HG03469 (cell line): ENCODE measurements at regions not wholly inside any gene's neighbourhood (a gene's known extent, or its start where the extent isn't known, plus 50 kb on each side); places are given as distances from the start of the nearest gene placed in this dataset.

ENCODE experiments used
- ATAC-seq: cut with Tn5 transposase; IDR thresholded peaks from one replicate; pipeline ENCODE4 v1.9.1; 2021; ENCODE audit warnings: mild to moderate bottlenecking, moderate library complexity, moderate number of reproducible peaks; ENCODE audit not compliant: unreplicated experiment

- peak; percentile 55 for ATAC-seq
These were observed 113.3 kb upstream of the ATP2B1 start for GRCh38 chr12:89821896-89822295.

GRCh38 chr12:89817501-89818226 is 109.0 kb upstream of the ATP2B1 start:
- no peak for ATAC-seq

- no peak for ATAC-seq
These were observed 106.6 kb upstream of the ATP2B1 start for GRCh38 chr12:89815225-89815624.

GRCh38 chr12:89803412-89803811 is 94.8 kb upstream of the ATP2B1 start:
- no peak for ATAC-seq

GRCh38 chr12:89801284-89801683 is 92.6 kb upstream of the ATP2B1 start:
- ATAC-seq: no peak

- ATAC-seq: no peak
These were observed 91.8 kb upstream of the ATP2B1 start for GRCh38 chr12:89800435-89800834.

- ATAC-seq: no peak
These were observed 90.7 kb upstream of the ATP2B1 start for GRCh38 chr12:89799316-89799715.

GRCh38 chr12:89797436-89797835 is 88.8 kb upstream of the ATP2B1 start:
- ATAC-seq: no peak

- no peak for ATAC-seq
These were observed 88.3 kb upstream of the ATP2B1 start for GRCh38 chr12:89796798-89797382.

GRCh38 chr12:89793946-89794345 is 85.3 kb upstream of the ATP2B1 start:
- no peak for ATAC-seq

- ATAC-seq: no peak
These were observed 82.6 kb upstream of the ATP2B1 start for GRCh38 chr12:89791286-89791685.

- peak; percentile 90 for ATAC-seq
These were observed 81.2 kb upstream of the ATP2B1 start for GRCh38 chr12:89789862-89790261.

GRCh38 chr12:89787763-89788162 is 79.1 kb upstream of the ATP2B1 start:
- ATAC-seq: no peak

GRCh38 chr12:89786177-89786810 is 77.7 kb upstream of the ATP2B1 start:
- no peak for ATAC-seq

GRCh38 chr12:89783359-89784060 is 74.9 kb upstream of the ATP2B1 start:
- ATAC-seq: no peak

- ATAC-seq: no peak
These were observed 74.2 kb upstream of the ATP2B1 start for GRCh38 chr12:89782807-89783206.

GRCh38 chr12:89781946-89782550 is 73.4 kb upstream of the ATP2B1 start:
- no peak for ATAC-seq

GRCh38 chr12:89781156-89781555 is 72.5 kb upstream of the ATP2B1 start:
- ATAC-seq: no peak

GRCh38 chr12:89779090-89779489 is 70.5 kb upstream of the ATP2B1 start:
- no peak for ATAC-seq

GRCh38 chr12:89777733-89778379 is 69.2 kb upstream of the ATP2B1 start:
- ATAC-seq: no peak

- no peak for ATAC-seq
These were observed 67.3 kb upstream of the ATP2B1 start for GRCh38 chr12:89775986-89776365.
